RWPE2 (cell line): ENCODE measurements at regions not wholly inside any gene's neighbourhood (a gene's known extent, or its start where the extent isn't known, plus 50 kb on each side); places are given as distances from the start of the nearest gene placed in this dataset.

ENCODE experiments used
- ATAC-seq: fragments of 200-7000 bp; cut with Tn5 transposase; 3 replicates; pipeline ENCODE4 v1.9.1; 2021; ENCODE audit warnings: low read depth
- DNase-seq: peaks from one replicate; pipeline ENCODE4 v3.0.0-alpha.2; 2020; ENCODE audit warnings: low spot score
- H3K27ac ChIP-seq: fragments of 450-650 bp; 2 replicates; pipeline ENCODE4 v1.5.1; 2017; ENCODE audit warnings: mild to moderate bottlenecking; ENCODE audit not compliant: poor library complexity, severe bottlenecking
- H3K27me3 ChIP-seq: fragments of 250-450 bp; sonication (Bioruptor Pico); 2 replicates; pipeline ENCODE4 v1.5.1; 2021; ENCODE audit warnings: mild to moderate bottlenecking, moderate library complexity; ENCODE audit not compliant: insufficient read depth, poor library complexity, severe bottlenecking
- H3K36me3 ChIP-seq: fragments of 250-450 bp; sonication (Bioruptor Pico); 2 replicates; pipeline ENCODE4 v1.5.1; 2020; ENCODE audit warnings: low read depth, mild to moderate bottlenecking, moderate library complexity
- H3K4me1 ChIP-seq: fragments of 250-450 bp; sonication (Bioruptor Pico); 2 replicates; pipeline ENCODE4 v1.5.1; 2021; ENCODE audit warnings: mild to moderate bottlenecking, moderate library complexity; ENCODE audit not compliant: insufficient read depth, poor library complexity, severe bottlenecking
- H3K4me3 ChIP-seq: fragments of 250-450 bp; sonication (Bioruptor Pico); 2 replicates; pipeline ENCODE4 v1.5.1; 2021; ENCODE audit warnings: mild to moderate bottlenecking, moderate library complexity; ENCODE audit not compliant: severe bottlenecking
- H3K9me3 ChIP-seq: fragments of 250-450 bp; sonication (Bioruptor Pico); 2 replicates; pipeline ENCODE4 v1.5.1; 2021; ENCODE audit warnings: mild to moderate bottlenecking, moderate library complexity; ENCODE audit not compliant: severe bottlenecking
- TF ChIP-seq, protein P1 (sequence below): fragments of 450-650 bp; IDR thresholded peaks from one replicate; pipeline ENCODE4 v1.5.1; 2017; ENCODE audit warnings: mild to moderate bottlenecking, moderate library complexity; ENCODE audit not compliant: poor library complexity, severe bottlenecking

DNA sequence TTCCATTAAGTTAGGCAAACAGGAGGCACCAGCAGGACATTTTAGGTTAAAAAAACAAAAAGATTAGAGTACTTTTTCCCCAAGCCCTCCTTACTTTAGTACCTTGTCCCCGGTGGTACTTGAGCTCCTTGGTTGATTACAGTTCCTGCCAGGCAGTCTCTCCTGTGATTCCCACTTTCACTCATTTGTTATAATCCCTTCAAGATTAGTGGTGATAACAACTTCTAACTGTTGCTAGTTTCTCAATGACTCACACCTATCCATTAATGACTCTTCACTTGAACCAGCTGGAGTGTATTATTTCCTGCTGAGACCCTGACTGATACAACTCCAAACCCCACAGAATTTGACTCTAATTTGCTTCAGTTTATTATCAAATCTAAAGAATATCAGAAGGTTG is 765.0 kb upstream of the DIAPH2 start:
- DNase-seq (no peak), ATAC-seq (no peak)
- no peak overlapping the region for H3K27ac ChIP-seq
- no peak overlapping the region for H3K4me3 ChIP-seq
- H3K36me3 ChIP-seq = no peaks in the 10 kb centered on the region
- no peaks in the 10 kb centered on the region for H3K9me3 ChIP-seq
- TF ChIP-seq, protein P1, sequence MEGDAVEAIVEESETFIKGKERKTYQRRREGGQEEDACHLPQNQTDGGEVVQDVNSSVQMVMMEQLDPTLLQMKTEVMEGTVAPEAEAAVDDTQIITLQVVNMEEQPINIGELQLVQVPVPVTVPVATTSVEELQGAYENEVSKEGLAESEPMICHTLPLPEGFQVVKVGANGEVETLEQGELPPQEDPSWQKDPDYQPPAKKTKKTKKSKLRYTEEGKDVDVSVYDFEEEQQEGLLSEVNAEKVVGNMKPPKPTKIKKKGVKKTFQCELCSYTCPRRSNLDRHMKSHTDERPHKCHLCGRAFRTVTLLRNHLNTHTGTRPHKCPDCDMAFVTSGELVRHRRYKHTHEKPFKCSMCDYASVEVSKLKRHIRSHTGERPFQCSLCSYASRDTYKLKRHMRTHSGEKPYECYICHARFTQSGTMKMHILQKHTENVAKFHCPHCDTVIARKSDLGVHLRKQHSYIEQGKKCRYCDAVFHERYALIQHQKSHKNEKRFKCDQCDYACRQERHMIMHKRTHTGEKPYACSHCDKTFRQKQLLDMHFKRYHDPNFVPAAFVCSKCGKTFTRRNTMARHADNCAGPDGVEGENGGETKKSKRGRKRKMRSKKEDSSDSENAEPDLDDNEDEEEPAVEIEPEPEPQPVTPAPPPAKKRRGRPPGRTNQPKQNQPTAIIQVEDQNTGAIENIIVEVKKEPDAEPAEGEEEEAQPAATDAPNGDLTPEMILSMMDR = no peak
- H3K27me3 ChIP-seq = no peaks in the 10 kb centered on the region
- H3K4me1 ChIP-seq = no peaks in the 10 kb centered on the region

- H3K27ac ChIP-seq = no peak overlapping the region
- no peaks in the 10 kb centered on the region for H3K36me3 ChIP-seq
- no peaks in the 10 kb centered on the region for H3K27me3 ChIP-seq
- TF ChIP-seq, protein P1 = no peak
- no peaks in the 10 kb centered on the region for H3K9me3 ChIP-seq
- ATAC-seq (peak; percentile 78), DNase-seq (no peak)
- H3K4me3 ChIP-seq = no peak overlapping the region
- peaks cover 16% of the 10 kb centered on the region for H3K4me1 ChIP-seq
These were observed 739.1 kb upstream of the DIAPH2 start for GRCh38 chrX:95945528-95945927.

DNA sequence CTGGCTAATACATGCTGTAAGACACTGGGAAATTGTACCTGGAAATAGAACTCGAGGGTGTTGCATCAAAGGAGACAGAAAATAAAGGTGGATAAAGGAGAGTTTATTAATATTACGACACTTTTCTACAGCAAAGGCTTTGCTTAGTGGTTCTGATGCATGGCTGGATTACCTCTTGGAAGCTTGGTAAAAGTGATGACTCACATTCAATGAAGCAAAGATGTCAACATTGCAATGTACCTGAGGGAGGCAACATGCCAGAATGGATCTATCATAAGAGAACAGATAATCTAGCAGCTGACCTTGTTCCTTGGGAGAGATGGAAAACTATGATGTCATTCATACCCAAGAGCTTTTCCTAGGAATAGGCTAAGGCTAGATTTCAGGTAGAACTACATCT is 735.1 kb upstream of the DIAPH2 start:
- Histone ChIP-seq H3K27me3 (no peaks in the 10 kb centered on the region), H3K9me3 (no peaks in the 10 kb centered on the region), H3K36me3 (no peaks in the 10 kb centered on the region), H3K4me1 (peaks cover 16% of the 10 kb centered on the region), H3K4me3 (no peak overlapping the region), H3K27ac (peak overlapping the region; percentile 32)
- TF ChIP-seq, protein P1 = no peak
- ATAC-seq (peak; percentile 82), DNase-seq (peak; percentile 17)

- no peak overlapping the region for H3K27ac ChIP-seq
These were observed 734.0 kb upstream of the DIAPH2 start for GRCh38 chrX:95950679-95951078.

GRCh38 chrX:95953564-95953963 is 731.1 kb upstream of the DIAPH2 start:
- no peaks in the 10 kb centered on the region for H3K27me3 ChIP-seq
- H3K4me1 ChIP-seq = peaks cover 11% of the 10 kb centered on the region
- no peaks in the 10 kb centered on the region for H3K36me3 ChIP-seq
- no peak overlapping the region for H3K27ac ChIP-seq
- TF ChIP-seq, protein P1 = no peak
- H3K9me3 ChIP-seq = no peaks in the 10 kb centered on the region
- ATAC-seq = no peak
- no peak overlapping the region for H3K4me3 ChIP-seq
- DNase-seq = no peak

More at GRCh38 chrX:95950679-95951078, 734.0 kb upstream of the DIAPH2 start:
- Histone ChIP-seq H3K27me3 (no peaks in the 10 kb centered on the region), H3K36me3 (no peaks in the 10 kb centered on the region), H3K9me3 (no peaks in the 10 kb centered on the region), H3K4me1 (peaks cover 11% of the 10 kb centered on the region), H3K4me3 (no peak overlapping the region)
- DNase-seq (no peak), ATAC-seq (no peak)
- TF ChIP-seq, protein P1 = no peak
